HG02973 (cell line): ENCODE measurements at regions not wholly inside any gene's neighbourhood (a gene's known extent, or its start where the extent isn't known, plus 50 kb on each side); places are given as distances from the start of the nearest gene placed in this dataset.

Experiments
- ATAC-seq: cut with Tn5 transposase; IDR thresholded peaks from one replicate; pipeline ENCODE4 v1.9.1; 2021; ENCODE audit warnings: moderate library complexity; ENCODE audit not compliant: unreplicated experiment

- no peak for ATAC-seq
Measured at GRCh38 chr10:111493024-111493625, 416.3 kb downstream of the ADRA2A start.

GRCh38 chr10:111498560-111498959 lies 421.7 kb downstream of the ADRA2A start:
- no peak for ATAC-seq

- no peak for ATAC-seq
Measured at GRCh38 chr10:111504376-111504775, 427.5 kb downstream of the ADRA2A start.

GRCh38 chr10:111506266-111507034 lies 429.6 kb downstream of the ADRA2A start:
- no peak for ATAC-seq

- ATAC-seq: no peak
Measured at GRCh38 chr10:111511751-111512150, 434.9 kb downstream of the ADRA2A start.

GRCh38 chr10:111515264-111515663 lies 438.4 kb downstream of the ADRA2A start:
- ATAC-seq: no peak

- ATAC-seq: no peak
Measured at GRCh38 chr10:111515706-111516105, 438.9 kb downstream of the ADRA2A start.

- no peak for ATAC-seq
Measured at GRCh38 chr10:111516144-111516543, 439.3 kb downstream of the ADRA2A start.

GRCh38 chr10:111522141-111522540 lies 445.3 kb downstream of the ADRA2A start:
- no peak for ATAC-seq

GRCh38 chr10:111522551-111522950 lies 445.7 kb downstream of the ADRA2A start:
- ATAC-seq: no peak

- no peak for ATAC-seq
Measured at GRCh38 chr10:111523016-111523415, 446.2 kb downstream of the ADRA2A start.

- no peak for ATAC-seq
Measured at GRCh38 chr10:111524134-111524533, 447.3 kb downstream of the ADRA2A start.

- ATAC-seq: no peak
Measured at GRCh38 chr10:111525696-111526095, 448.9 kb downstream of the ADRA2A start.

- no peak for ATAC-seq
Measured at GRCh38 chr10:111531690-111532089, 454.9 kb downstream of the ADRA2A start.

GRCh38 chr10:111532139-111532538 lies 455.3 kb downstream of the ADRA2A start:
- ATAC-seq: no peak

- ATAC-seq: no peak
Measured at GRCh38 chr10:111539246-111539645, 462.4 kb downstream of the ADRA2A start.

GRCh38 chr10:111543854-111544253 lies 467.0 kb downstream of the ADRA2A start:
- ATAC-seq: no peak

- ATAC-seq: no peak
Measured at GRCh38 chr10:111545861-111546605, 469.2 kb downstream of the ADRA2A start.

- no peak for ATAC-seq
Measured at GRCh38 chr10:111548084-111548726, 471.4 kb downstream of the ADRA2A start.

- no peak for ATAC-seq
Measured at GRCh38 chr10:111551001-111551400, 474.2 kb downstream of the ADRA2A start.

GRCh38 chr10:111556666-111557065 lies 479.8 kb downstream of the ADRA2A start:
- ATAC-seq: no peak
